ENCODE measurements at regions not wholly inside any gene's neighbourhood (a gene's known extent, or its start where the extent isn't known, plus 50 kb on each side); places are given as distances from the start of the nearest gene placed in this dataset.

DNA sequence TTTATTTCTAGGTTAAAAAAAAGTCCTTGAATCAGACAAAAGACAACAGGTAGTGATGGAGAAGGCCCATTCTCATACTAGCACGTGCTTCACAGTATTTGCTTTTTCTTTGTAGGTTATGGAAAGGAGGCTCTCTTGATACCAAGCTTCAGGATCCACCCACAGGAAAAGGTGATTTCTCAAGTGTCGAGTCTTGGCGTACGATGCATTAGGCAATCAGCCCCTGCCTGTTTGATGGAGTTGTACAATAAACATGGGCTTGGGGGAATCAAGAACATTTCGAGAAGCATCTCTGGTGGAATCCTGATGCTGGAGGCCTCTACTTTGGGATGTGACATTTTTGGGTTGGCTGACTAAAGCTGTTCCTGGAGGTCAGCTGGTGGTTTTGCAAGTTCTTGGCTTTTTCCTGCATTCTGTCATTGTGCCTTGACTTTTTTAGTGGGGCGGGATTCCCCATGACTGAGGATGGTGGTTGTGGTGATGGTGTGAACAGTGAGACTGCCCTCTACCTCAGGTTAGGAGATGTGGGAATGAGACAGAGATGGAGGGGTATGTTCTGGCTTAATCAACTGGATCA is 231.5 kb upstream of the SPRED2 start:
- DNase-seq: peak; percentile 2

DNA sequence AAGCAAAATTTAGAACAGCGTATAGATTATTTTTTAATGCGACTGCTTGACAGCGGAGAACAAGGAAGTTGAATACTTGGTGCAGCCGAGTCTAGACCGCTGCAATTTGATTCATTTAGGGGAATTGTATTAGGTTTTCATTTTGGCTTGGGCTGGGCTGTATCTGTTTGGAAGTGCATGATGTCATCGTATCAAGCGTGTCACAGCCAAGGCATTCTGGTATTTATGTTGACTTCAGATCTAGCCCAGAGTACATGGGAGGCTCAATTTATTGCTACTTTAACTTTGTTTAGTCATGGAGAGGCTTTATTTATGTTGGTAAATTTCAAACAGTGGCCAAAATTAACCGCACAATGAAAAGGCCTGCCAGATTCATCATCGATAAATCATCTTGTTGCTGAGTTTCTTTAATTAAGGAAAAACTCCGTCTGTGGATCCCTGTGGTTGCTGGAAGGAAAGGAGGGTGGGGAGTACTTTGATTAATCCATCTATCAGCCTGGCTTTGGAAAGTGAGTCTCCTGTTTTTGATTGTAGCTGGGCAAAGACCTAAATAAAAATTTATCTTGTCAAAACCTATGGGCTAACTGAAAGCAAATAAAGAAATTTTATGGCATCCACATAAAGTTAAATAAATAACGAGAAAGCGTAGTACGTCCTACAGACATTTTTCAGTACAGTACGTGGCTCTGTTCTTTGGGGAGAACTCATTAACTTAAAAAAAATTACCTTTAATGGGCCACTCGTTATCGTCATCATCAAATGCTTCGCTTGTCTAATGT is 230.4 kb upstream of the SPRED2 start:
- no peak for DNase-seq

GRCh38 chr2:65661980-65662653 is 229.7 kb upstream of the SPRED2 start:
- DNase-seq: no peak

DNA sequence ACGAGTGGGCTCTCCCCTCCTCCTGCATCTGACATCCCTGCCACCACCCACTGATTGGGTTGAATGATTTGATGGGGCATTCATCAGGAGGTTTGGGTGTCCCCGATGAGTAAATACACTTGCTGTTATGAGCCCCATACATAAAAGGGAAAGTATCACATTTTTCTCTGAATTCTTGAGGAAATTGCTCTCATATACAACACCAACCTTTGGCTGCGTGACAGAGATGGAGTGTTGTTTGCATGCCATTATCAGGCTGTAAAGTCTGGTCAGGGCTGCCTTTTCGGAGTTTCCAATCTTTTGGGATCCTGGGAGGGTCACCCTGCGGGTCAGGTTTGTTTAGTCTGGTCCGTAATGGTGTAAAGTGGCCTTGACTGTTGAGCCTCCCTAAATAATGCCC is 227.9 kb upstream of the SPRED2 start:
- no peak for DNase-seq

GRCh38 chr2:65658881-65659280 is 226.5 kb upstream of the SPRED2 start:
- DNase-seq: no peak

DNA sequence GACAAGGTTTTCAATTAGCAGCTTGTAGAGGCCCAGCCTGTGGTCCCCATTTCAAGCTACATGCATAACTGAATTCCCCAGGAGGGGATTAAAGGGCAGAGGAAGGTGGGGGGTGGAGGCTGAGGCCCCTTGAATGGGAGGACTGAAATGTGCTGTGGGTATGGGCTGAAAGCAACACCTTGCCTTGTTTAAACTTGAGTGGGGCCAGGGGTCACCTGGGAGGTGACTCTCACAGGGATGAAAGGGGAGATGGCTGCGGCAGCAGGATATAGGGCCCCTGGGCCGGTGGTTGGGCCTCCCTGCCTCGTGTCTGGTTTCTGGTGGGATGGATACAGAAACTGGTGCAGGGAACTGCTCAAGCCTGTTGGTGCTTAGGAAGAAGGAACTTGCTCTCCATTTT is 225.9 kb upstream of the SPRED2 start:
- DNase-seq: no peak

DNA sequence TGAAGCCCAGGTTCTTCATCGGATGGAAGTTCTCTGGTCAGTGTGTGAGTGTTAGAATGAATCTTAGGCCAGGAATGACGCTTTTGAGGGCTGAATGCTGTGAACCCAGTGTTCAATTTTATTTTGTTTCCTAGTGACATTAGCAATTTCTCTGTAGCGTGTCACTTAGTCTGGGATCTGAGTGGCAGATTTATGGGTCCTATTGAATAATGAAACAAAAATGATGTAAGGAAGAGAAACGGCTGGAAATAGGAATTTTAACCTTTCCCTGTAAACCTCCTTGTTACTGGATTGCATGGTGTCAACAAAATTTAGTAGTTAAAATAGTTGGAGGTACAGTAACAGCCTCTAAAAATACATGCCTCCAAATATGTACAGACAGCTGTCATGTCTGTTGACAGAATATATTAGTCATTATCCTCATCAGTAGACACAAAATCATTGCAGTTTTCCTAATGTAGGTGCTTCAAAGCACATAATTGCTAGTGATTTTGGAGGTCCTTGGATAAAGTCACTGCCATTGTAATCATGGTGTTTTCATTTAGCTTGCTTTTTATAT is 223.8 kb upstream of the SPRED2 start:
- no peak for DNase-seq

- DNase-seq: no peak
Measured at GRCh38 chr2:65655000-65655399, 222.6 kb upstream of the SPRED2 start.

- no peak for DNase-seq
Measured at GRCh38 chr2:65654496-65654895, 222.1 kb upstream of the SPRED2 start.

DNA sequence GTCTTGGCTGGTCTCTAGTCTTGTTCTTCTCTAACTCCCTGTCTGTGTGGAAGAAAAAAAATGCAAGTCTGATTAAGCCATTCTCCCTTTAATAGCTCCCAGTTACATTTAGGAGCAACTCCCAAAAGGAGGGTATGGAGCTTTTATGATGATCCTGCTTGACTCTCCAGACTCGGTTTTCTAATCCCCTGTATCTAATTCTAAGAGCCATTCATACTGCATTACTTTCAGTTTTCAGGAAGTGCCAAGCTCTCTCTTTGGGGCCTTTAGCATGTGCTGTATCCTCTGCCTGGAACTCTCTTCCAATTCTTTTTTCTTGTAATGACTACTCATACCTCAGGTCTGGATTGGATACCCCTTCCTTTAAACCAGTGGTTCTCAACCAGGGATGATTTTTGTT is 219.7 kb upstream of the SPRED2 start:
- no peak for DNase-seq

GRCh38 chr2:65649811-65650589 is 217.6 kb upstream of the SPRED2 start:
- no peak for DNase-seq

- DNase-seq: no peak
Measured at GRCh38 chr2:65647249-65647842, 214.9 kb upstream of the SPRED2 start.

DNA sequence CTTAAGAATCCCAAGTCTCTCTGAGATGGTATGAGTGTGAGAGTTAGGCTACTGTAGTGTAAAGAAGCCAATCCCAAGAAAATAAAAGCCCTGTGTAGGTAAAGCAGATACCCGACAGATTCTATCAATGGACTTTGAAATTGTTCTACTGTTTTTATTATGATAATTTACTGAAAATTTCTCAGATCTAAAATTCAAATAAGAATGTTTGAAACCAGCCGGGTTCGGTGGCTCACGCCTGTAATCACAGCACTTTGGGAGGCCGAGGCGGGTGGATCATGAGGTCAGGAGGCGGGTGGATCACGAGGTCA is 208.3 kb upstream of the SPRED2 start:
- no peak for DNase-seq

- no peak for DNase-seq
Measured at GRCh38 chr2:65639156-65639864, 206.9 kb upstream of the SPRED2 start.

DNA sequence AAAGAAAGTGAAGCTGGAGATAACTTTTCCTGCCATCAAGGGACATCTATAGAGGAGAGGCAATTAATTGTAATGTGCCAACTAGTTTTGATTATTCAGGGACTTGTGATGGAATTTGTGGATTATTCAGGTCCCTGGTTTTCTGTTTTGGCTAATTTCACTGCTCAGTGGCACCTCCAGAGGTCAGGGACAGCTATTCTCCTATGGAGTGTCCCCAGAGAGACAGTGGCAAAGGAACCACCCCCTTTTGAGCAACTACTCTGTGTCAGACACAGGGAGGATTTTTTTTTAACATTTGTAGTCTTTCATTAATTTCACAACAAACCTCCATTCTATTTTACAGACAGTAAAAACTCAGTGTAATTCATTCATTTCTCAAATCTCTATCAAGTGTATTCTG is 206.0 kb upstream of the SPRED2 start:
- DNase-seq: no peak

- no peak for DNase-seq
Measured at GRCh38 chr2:65636813-65637483, 204.5 kb upstream of the SPRED2 start.

- no peak for DNase-seq
Measured at GRCh38 chr2:65636024-65636423, 203.6 kb upstream of the SPRED2 start.

- DNase-seq: no peak
Measured at GRCh38 chr2:65634304-65634703, 201.9 kb upstream of the SPRED2 start.

GRCh38 chr2:65630643-65631042 is 198.2 kb upstream of the SPRED2 start:
- DNase-seq: no peak

DNA sequence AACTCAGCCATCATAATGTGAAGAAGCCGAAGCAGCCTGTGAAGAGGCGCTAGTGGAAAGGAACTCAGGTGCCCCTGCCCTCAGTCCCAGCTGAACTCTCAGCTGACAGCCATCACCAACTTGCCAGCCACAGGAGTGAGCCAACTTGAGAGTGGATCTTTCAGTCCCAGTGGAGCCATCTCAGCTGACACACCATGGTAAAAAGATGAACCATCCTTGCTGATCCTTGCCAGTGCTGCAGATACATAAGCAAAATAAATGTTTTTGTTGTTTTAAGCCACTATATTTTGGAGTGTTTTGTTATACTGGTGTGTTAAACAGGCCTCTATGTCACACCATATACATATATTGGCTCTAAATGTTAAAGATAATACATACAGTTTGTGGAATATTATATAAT is 195.8 kb upstream of the SPRED2 start:
- DNase-seq: no peak

- no peak for DNase-seq
Measured at GRCh38 chr2:65626831-65627230, 194.4 kb upstream of the SPRED2 start.

- DNase-seq: no peak
Measured at GRCh38 chr2:65625982-65626381, 193.6 kb upstream of the SPRED2 start.

Data from activated CD4-positive, alpha-beta T cell treated with anti-CD3 and anti-CD28 coated beads, Interleukin-2, amount 50 U/mL, for 16 hours (primary cell).